HFFc6 (cell line): ENCODE measurements at regions not wholly inside any gene's neighbourhood (a gene's known extent, or its start where the extent isn't known, plus 50 kb on each side); places are given as distances from the start of the nearest gene placed in this dataset.
A peak's percentile ranks its signal among the peaks of the same experiment; 100 is the strongest.
"Not testable (repeated sequence)": the region's sequence is repeated elsewhere in the genome, so short reads cannot be mapped to it uniquely, and the experiment has no call there.

ENCODE experiments used
- DNase-seq: peaks from one replicate; pipeline ENCODE4 v3.0.0-alpha.2; 2018
- H3K27ac Mint-ChIP-seq: 2 replicates; pipeline ENCODE4 v1.8.0; 2020; ENCODE audit warnings: mild to moderate bottlenecking, mixed read lengths
- H3K27me3 Mint-ChIP-seq: 2 replicates; pipeline ENCODE4 v1.8.0; 2021; ENCODE audit warnings: mild to moderate bottlenecking, moderate library complexity, mixed read lengths; ENCODE audit not compliant: insufficient read depth
- H3K36me3 Mint-ChIP-seq: 2 replicates; pipeline ENCODE4 v1.8.0; 2021; ENCODE audit warnings: low read depth, mixed read lengths
- H3K4me1 Mint-ChIP-seq: 2 replicates; pipeline ENCODE4 v1.8.0; 2020; ENCODE audit warnings: low read depth, mixed read lengths
- H3K4me3 Mint-ChIP-seq: 2 replicates; pipeline ENCODE4 v1.8.0; 2020; ENCODE audit warnings: mild to moderate bottlenecking, moderate library complexity, mixed read lengths
- H3K9me3 Mint-ChIP-seq: 2 replicates; pipeline ENCODE4 v1.8.0; 2020; ENCODE audit warnings: mild to moderate bottlenecking, mixed read lengths
- CTCF ChIP-seq: fragments of 200-600 bp; sonication (generic); IDR thresholded peaks from 2 replicates; pipeline ENCODE4 v1.5.0; 2021; ENCODE audit warnings: antibody characterized with exemption, mild to moderate bottlenecking

- H3K36me3 Mint-ChIP-seq, H3K4me3 Mint-ChIP-seq, H3K27me3 Mint-ChIP-seq, H3K9me3 Mint-ChIP-seq, H3K27ac Mint-ChIP-seq, DNase-seq: not testable (repeated sequence)
- H3K4me1 Mint-ChIP-seq, result peaks cover 44% of the 10 kb centered on the region
Measured at GRCh38 chr5:119299242-119299614, 56.6 kb upstream of the TNFAIP8 start.

- not testable (repeated sequence) for H3K36me3 Mint-ChIP-seq, H3K9me3 Mint-ChIP-seq, H3K4me3 Mint-ChIP-seq, H3K27me3 Mint-ChIP-seq, DNase-seq
- peaks cover 49% of the 10 kb centered on the region for H3K4me1 Mint-ChIP-seq
- H3K27ac Mint-ChIP-seq, result peak overlapping the region; percentile 29
Measured at GRCh38 chr5:119299615-119300310, 56.1 kb upstream of the TNFAIP8 start.

GRCh38 chr5:119300311-119300670, 55.5 kb upstream of the TNFAIP8 start:
- no peak for TF ChIP-seq CTCF
- Mint-ChIP-seq H3K9me3 (peaks cover 5% of the 10 kb centered on the region; the same call in 1 of the 2 replicates), H3K4me3 (peak overlapping the region; percentile 15; the same call in 1 of the 2 replicates), H3K27ac (peak overlapping the region; percentile 46), H3K4me1 (peaks cover 54% of the 10 kb centered on the region), H3K36me3 (no peaks in the 10 kb centered on the region; the same call in 1 of the 2 replicates), H3K27me3 (no peaks in the 10 kb centered on the region)
- no peak for DNase-seq

- H3K27ac Mint-ChIP-seq, result no peak overlapping the region
Measured at GRCh38 chr5:119301210-119301609, 54.6 kb upstream of the TNFAIP8 start.

GRCh38 chr5:119301906-119302305, 53.9 kb upstream of the TNFAIP8 start:
- H3K4me1 Mint-ChIP-seq, result peaks cover 56% of the 10 kb centered on the region
- no peak for TF ChIP-seq CTCF
- peaks cover 5% of the 10 kb centered on the region; the same call in 1 of the 2 replicates for H3K9me3 Mint-ChIP-seq
- no peaks in the 10 kb centered on the region for H3K27me3 Mint-ChIP-seq
- H3K36me3 Mint-ChIP-seq, result no peaks in the 10 kb centered on the region; the same call in 1 of the 2 replicates
- H3K27ac Mint-ChIP-seq, result peak overlapping the region; percentile 96
- no peak overlapping the region for H3K4me3 Mint-ChIP-seq
- peak; percentile 30 for DNase-seq

More at GRCh38 chr5:119301210-119301609, 54.6 kb upstream of the TNFAIP8 start:
- no peak for TF ChIP-seq CTCF
- H3K4me3 Mint-ChIP-seq, result no peak overlapping the region
- no peaks in the 10 kb centered on the region; the same call in 1 of the 2 replicates for H3K36me3 Mint-ChIP-seq
- DNase-seq, result no peak
- no peaks in the 10 kb centered on the region for H3K27me3 Mint-ChIP-seq
- peaks cover 56% of the 10 kb centered on the region for H3K4me1 Mint-ChIP-seq
- peaks cover 5% of the 10 kb centered on the region; the same call in 1 of the 2 replicates for H3K9me3 Mint-ChIP-seq

GRCh38 chr5:119302449-119302848, 53.4 kb upstream of the TNFAIP8 start:
- no peak for TF ChIP-seq CTCF
- Mint-ChIP-seq H3K4me1 (peaks cover 56% of the 10 kb centered on the region), H3K27me3 (no peaks in the 10 kb centered on the region), H3K9me3 (peaks cover 5% of the 10 kb centered on the region; the same call in 1 of the 2 replicates), H3K36me3 (no peaks in the 10 kb centered on the region; the same call in 1 of the 2 replicates), H3K27ac (peak overlapping the region; percentile 96), H3K4me3 (peak overlapping the region; percentile 62)
- DNase-seq, result no peak
